GM19455 (cell line): ENCODE measurements at regions not wholly inside any gene's neighbourhood (a gene's known extent, or its start where the extent isn't known, plus 50 kb on each side); places are given as distances from the start of the nearest gene placed in this dataset.
"Not testable (repeated sequence)": the region's sequence is repeated elsewhere in the genome, so short reads cannot be mapped to it uniquely, and the experiment has no call there.

Source experiments
- ATAC-seq: cut with Tn5 transposase; IDR thresholded peaks from one replicate; pipeline ENCODE4 v1.9.1; 2021; ENCODE audit not compliant: unreplicated experiment

DNA sequence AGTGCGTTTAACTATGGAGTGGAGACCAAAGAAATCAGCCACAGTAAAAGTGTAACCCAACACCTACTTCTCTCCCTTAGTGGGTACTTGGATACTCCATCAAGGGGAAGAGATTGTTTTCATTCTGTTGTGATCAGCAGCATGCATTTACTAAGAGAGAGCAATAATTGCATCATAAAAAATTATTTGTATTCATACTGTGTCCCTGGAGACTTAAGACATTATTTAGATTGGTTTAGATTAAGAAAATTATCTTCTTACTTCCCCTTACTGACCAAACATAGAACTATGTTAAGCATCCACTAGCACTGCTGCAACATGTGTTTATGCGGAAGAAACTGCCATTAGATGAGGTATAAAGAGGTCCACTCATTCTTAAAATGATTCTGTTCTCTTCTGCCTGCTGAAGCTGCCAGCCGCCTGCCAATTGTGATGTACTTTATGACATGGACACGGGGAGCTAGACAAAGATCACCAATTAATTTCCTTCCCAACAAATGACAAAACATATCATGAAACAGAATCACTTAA, 738.5 kb downstream of the DIAPH3 start:
- ATAC-seq: no peak

- no peak for ATAC-seq
Measured at GRCh38 chr13:59435024-59435423, 728.7 kb downstream of the DIAPH3 start.

DNA sequence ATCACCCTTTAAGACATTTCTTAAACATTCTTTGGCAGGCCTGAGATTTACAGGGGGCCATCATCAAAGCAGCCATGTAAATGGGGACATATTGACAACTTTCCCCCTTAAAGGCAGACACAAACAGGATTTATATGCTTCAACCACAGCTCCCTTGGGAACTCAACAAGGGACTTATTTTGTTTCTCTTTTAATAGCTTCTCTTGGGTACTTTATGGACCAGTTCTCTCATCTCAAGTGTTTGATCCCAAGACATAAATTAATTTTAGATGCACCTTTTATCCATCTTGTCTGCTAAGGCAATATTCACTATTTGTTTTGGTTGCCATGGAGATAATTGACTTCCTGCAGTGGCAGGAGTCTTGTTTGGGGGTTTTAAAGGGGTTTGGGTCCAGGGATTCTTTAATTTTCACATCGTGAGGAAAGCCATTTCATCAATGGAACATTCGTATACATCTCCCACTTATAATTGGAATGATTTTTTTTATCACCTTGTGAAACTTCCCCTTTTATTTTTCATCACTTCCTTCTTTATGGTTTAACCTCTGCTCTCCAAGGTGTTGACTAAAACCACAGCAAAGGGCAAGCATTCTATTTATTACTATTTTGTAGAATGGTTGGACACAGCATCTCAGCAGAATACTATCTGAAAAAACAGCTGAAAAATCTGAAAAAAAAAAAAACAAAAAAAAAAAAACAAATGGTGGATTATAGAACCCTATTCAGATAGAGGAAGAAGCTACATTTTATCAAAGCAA, 726.0 kb downstream of the DIAPH3 start:
- ATAC-seq: no peak

DNA sequence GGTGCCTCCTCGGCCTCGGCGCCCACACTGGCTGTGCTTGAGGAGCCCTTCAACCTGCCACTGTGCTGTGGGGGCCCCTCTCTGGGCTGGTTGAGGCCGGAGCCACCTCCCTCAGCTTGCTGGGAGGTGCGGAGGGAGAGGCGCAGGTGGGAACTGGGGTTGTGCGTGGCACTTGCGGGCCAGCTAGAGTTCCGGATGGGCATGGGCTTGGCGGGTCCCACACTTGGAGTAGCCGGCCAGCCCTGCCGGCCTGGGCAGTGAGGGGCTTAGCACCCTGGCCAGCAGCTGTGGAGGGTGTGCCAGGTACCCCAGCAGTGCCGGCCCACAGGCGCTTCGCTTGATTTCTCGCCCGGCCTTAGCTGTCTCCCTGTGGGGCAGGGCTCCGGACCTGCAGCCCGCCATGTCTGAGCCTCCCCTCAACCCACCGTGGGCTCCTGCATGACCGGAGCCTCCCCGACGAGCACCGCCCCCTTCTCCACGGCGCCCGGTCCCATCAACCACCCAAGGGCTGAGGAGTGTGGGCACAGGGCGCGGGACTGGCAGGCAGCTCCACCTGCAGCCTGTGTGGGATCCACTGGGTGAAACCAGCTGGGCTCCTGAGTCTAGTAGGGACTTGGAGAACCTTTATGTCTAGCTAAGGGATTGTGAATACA, 723.8 kb downstream of the DIAPH3 start:
- ATAC-seq: no peak

GRCh38 chr13:59441068-59441467, 722.7 kb downstream of the DIAPH3 start:
- ATAC-seq: not testable (repeated sequence)

DNA sequence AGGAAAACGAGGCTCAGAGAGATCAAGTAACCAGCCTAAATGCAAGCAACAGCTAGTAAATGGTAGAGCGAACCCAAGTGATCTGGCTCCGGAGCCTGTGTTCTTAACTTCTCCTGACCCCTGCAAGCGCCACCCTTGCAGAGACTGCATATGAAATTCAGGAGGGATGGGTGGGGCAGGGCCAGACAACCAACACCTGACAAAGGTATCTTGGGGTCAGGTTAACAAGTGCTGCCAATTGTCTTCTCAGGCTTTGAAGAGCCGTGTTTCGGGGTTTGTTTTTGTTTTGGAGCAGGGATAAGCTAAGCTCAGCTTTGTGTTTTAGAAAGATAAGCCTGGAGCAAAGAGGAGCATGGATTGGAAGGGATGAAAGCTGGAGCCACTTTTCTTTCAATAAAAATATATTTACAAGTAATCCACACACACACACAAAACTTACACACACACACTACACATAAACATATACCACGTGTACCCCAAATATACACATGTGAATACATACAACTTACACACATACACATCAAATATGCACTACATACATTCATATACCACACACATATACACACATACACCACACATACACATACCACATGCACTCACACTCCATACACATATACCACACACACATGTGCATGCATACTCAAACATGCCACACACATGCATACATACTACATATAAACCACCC, 722.0 kb downstream of the DIAPH3 start:
- ATAC-seq: no peak

- ATAC-seq: no peak
Measured at GRCh38 chr13:59442461-59442860, 721.3 kb downstream of the DIAPH3 start.

DNA sequence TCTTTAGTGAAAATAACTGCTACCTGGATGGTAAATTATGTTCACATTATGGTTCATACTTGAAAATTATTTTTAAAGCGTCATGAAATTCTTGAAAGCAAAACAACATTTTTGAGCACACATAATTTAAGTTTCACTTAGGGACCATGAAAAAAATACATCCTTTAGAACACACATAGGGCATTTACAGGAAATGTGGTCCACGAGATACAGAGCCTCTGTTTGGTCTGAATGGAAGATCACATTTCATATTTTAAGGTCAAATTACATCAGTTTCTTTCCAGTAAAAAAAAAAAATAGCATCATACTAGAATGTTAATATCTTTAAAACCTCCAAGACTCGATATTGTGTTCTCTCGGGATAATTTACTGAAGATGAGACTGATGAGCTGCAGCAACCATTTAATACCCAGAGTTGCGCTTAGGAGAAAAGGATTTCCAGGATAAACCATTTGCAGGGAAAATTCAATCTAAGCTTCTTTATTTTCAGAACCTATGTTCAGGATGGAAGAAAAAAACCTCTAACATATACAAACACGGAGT, 720.7 kb downstream of the DIAPH3 start:
- ATAC-seq: no peak

GRCh38 chr13:59444210-59444857, 719.4 kb downstream of the DIAPH3 start:
- no peak for ATAC-seq

DNA sequence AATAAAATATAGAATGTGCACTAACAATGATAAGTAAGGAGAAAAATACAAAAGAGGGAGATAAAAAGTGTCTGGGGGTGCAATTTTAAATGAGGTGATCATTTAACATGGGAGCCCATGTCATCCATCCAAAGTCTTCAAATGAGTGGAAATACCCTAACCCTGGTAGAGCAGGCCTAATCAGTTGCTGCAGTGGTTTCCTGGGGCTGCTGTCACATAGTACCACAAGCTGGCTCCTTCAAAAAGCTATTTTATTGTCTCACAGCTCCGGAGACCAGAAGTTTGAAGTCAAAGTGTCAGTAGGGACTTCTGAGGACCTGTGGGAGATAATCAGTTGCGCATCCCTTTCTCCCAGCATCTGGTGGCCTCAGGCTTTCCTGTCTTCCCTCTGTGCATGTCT, 717.9 kb downstream of the DIAPH3 start:
- no peak for ATAC-seq

GRCh38 chr13:59446391-59446790, 717.3 kb downstream of the DIAPH3 start:
- ATAC-seq: no peak

DNA sequence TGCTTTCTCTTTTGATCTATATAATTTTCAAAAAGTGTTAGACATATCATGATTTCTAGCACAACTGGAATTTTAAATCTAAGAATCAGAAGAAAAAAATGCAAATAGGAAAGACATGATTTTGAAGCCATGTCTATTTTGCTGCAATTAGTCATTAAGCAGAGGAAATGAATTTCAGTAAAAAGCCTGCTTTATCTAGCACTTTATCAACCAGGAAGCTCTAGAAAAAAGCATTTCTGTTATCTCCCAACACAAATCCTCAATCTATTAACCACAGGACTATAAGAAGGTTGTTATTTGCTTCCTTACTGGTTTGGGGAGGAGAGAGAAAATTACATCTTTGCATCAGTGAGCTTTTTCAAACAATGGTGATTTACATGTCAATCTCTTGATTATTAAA, 716.7 kb downstream of the DIAPH3 start:
- no peak for ATAC-seq

- ATAC-seq: no peak
Measured at GRCh38 chr13:59447846-59448620, 715.7 kb downstream of the DIAPH3 start.

DNA sequence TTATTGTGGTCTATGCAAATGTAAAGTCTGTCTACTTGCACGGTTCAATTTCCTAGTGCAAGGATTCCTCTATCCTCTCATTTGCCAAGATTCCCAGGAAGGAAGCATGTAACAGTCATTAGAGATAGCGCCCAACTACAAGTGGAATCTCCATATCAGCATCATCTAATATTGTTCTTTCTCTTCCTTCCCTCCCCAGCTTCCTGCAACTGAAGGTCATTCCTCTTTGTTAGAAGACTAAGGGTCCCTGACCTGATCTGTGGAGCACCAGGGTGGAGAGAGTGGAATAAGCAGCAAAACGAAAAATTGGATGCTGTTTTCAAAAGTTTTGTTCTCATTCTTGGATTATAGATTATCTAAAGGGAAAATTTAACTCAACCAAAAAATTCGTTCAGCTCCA, 714.0 kb downstream of the DIAPH3 start:
- ATAC-seq: no peak

DNA sequence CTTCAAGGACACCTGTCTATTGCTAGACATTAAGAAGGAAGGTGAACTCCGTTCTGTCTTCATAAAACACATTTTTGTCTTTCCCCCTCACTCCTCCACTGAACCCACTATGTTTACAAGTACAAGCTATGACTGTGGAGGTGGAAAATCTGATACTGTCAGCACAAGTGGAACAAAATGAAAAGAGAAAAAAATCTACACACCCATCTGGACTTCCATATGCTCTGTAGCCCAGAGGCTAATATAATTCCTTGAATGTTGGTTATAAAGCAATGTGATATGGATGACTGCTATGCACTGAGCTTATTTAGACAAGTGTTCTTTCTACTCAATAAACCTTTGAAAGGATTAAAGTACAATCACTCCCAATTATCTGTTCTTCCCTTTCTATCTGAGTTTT, 713.5 kb downstream of the DIAPH3 start:
- ATAC-seq: no peak

DNA sequence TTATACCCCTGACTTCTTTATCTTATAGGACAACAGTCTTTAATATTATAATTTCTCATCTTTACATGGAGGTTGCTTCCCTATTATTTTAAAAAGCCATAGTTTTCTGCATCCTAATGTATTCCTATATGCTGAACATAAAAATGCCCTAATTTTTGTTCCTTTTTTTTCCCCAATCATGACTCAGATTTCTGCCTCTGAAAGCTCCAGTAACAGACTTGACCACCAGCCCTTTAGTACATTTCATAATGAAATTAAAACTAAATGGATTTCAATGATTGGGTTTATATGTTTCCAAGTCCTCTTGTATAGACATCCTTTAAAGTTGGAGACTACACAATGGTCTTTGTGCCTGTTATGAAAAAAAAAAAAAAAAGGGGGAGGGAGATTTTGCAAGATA, 712.5 kb downstream of the DIAPH3 start:
- ATAC-seq: no peak

GRCh38 chr13:59452189-59452890, 711.4 kb downstream of the DIAPH3 start:
- ATAC-seq: no peak

GRCh38 chr13:59458908-59459579, 704.7 kb downstream of the DIAPH3 start:
- ATAC-seq: no peak

DNA sequence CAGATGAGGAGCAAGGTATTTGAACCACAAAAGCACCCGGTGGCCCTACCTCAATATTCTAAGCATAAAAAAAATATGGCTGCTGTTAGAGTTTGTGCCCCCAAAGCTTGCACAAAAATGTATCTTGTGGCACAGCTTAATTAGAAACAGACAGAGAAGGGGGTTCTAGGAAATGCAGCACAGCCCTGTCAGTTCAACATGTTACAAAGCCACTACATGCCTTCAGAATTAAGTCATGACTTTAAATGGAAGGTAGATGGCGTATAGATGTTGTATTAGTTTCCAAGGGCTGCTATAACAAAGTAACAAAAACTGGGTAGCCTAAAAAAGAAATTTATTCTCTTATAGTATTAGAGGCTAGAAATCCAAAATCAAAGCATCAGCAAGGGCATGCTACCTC, 703.8 kb downstream of the DIAPH3 start:
- ATAC-seq: no peak
